ENCODE measurements at regions not wholly inside any gene's neighbourhood (a gene's known extent, or its start where the extent isn't known, plus 50 kb on each side); places are given as distances from the start of the nearest gene placed in this dataset.

GRCh38 chr20:40148886-40149285, 540.1 kb downstream of the MAFB start:
- H3K4me3 ChIP-seq = no peak overlapping the region
- intact Hi-C loops (cut with DNase I) = no loop called here
- no peaks in the 10 kb centered on the region for H3K9me3 ChIP-seq
- no peak for DNase-seq
- no peaks in the 10 kb centered on the region for H3K36me3 ChIP-seq
- H3K4me1 ChIP-seq = no peaks in the 10 kb centered on the region
- WGBS, 2 donors = 74 to 76% methylated on average over 7 of the region's 7 CpGs
- TF ChIP-seq POLR2A (IDR thresholded peaks at IDR 0.05) (no peak), CTCF (IDR thresholded peaks at IDR 0.05) (no peak), POLR2AphosphoS5 (IDR thresholded peaks at IDR 0.05) (no peak), EP300 (IDR thresholded peaks at IDR 0.05) (no peak)
- no peak overlapping the region for H3K27ac ChIP-seq
- H3K27me3 ChIP-seq = no peaks in the 10 kb centered on the region

- Histone ChIP-seq H3K9me3 (no peaks in the 10 kb centered on the region), H3K4me3 (no peak overlapping the region), H3K27ac (no peak overlapping the region), H3K27me3 (no peaks in the 10 kb centered on the region), H3K4me1 (no peaks in the 10 kb centered on the region), H3K36me3 (no peaks in the 10 kb centered on the region)
- no peak for DNase-seq
- intact Hi-C loops (cut with DNase I) = no loop called here
- no peak for TF ChIP-seq POLR2AphosphoS5 (IDR thresholded peaks at IDR 0.05)
- TF ChIP-seq EP300 (IDR thresholded peaks at IDR 0.05) = no peak
Measured at GRCh38 chr20:40146071-40146470, 543.0 kb downstream of the MAFB start.

- intact Hi-C loops (cut with DNase I) = no loop called here
- DNase-seq = no peak
- Histone ChIP-seq H3K9me3 (no peaks in the 10 kb centered on the region), H3K27ac (no peak overlapping the region), H3K4me3 (no peak overlapping the region), H3K4me1 (no peaks in the 10 kb centered on the region), H3K36me3 (no peaks in the 10 kb centered on the region), H3K27me3 (no peaks in the 10 kb centered on the region)
- 52 to 70% methylated on average over 4 of the region's 4 CpGs for WGBS, 2 donors
- TF ChIP-seq CTCF (IDR thresholded peaks at IDR 0.05) = no peak
- no peak for TF ChIP-seq EP300 (IDR thresholded peaks at IDR 0.05)
- TF ChIP-seq POLR2A (IDR thresholded peaks at IDR 0.05) = no peak
- no peak for TF ChIP-seq POLR2AphosphoS5 (IDR thresholded peaks at IDR 0.05)
Measured at GRCh38 chr20:40144581-40144980, 544.5 kb downstream of the MAFB start.

GRCh38 chr20:40134176-40134575, 554.9 kb downstream of the MAFB start:
- intact Hi-C loops (cut with DNase I) = no loop called here
- Histone ChIP-seq H3K27ac (no peak overlapping the region), H3K36me3 (no peaks in the 10 kb centered on the region), H3K4me3 (no peak overlapping the region), H3K27me3 (no peaks in the 10 kb centered on the region), H3K4me1 (no peaks in the 10 kb centered on the region), H3K9me3 (peaks cover 0 to 5% (median 3%) of the 10 kb centered on the region in 4 donors)
- 17 to 28% methylated on average over 1 of the region's 1 CpG for WGBS, 2 donors
- no peak for TF ChIP-seq POLR2AphosphoS5 (IDR thresholded peaks at IDR 0.05)
- no peak for TF ChIP-seq POLR2A (IDR thresholded peaks at IDR 0.05)
- TF ChIP-seq EP300 (IDR thresholded peaks at IDR 0.05) = no peak
- TF ChIP-seq CTCF (IDR thresholded peaks at IDR 0.05) = no peak
- DNase-seq = no peak

- Histone ChIP-seq H3K27me3 (no peaks in the 10 kb centered on the region), H3K4me3 (no peak overlapping the region), H3K4me1 (peaks cover 0 to 22% (median 14%) of the 10 kb centered on the region in 4 donors), H3K9me3 (no peaks in the 10 kb centered on the region), H3K27ac (peak overlapping the region in 2 of 4 donors; percentile 34 to 36), H3K36me3 (no peaks in the 10 kb centered on the region)
- TF ChIP-seq POLR2A (IDR thresholded peaks at IDR 0.05) (no peak), CTCF (IDR thresholded peaks at IDR 0.05) (no peak), EP300 (IDR thresholded peaks at IDR 0.05) (peak in 1 of 4 donors; percentile 21), POLR2AphosphoS5 (IDR thresholded peaks at IDR 0.05) (peak; percentile 8 to 73 (median 70))
- no peak for DNase-seq
- intact Hi-C loops (cut with DNase I) = no loop called here
- WGBS, 2 donors = 61 to 71% methylated on average over 2 of the region's 2 CpGs
Measured at GRCh38 chr20:40120827-40121226, 568.2 kb downstream of the MAFB start.

Data from sigmoid colon (tissue), 6 donors.